Activated CD4-positive, alpha-beta memory T cell treated with anti-CD3 and anti-CD28 coated beads for 36 hours (primary cell): ENCODE measurements at regions not wholly inside any gene's neighbourhood (a gene's known extent, or its start where the extent isn't known, plus 50 kb on each side); places are given as distances from the start of the nearest gene placed in this dataset.

Experiments used
- CTCF ChIA-PET: fragments of 350-600 bp; sonication (Branson Sonifier 250); formaldehyde crosslinking; loops from one replicate; lab custom pipeline; 2021; ENCODE audit warnings: antibody characterized with exemption, inconsistent platforms; lab: Charles Lee
- POLR2A ChIA-PET: fragments of 350-600 bp; sonication (Branson Sonifier 250); formaldehyde crosslinking; loops from one replicate; lab custom pipeline; 2021; ENCODE audit warnings: antibody characterized with exemption; lab: Charles Lee
- DNase-seq: peaks from one replicate; pipeline ENCODE4 v3.0.0-alpha.2; 2020
- H3K27ac Mint-ChIP-seq: one replicate; pipeline ENCODE4 v1.8.0; 2021; ENCODE audit warnings: mixed read lengths
- H3K27me3 Mint-ChIP-seq: one replicate; pipeline ENCODE4 v1.8.0; 2021; ENCODE audit warnings: mixed read lengths
- H3K36me3 Mint-ChIP-seq: one replicate; pipeline ENCODE4 v1.8.0; 2021; ENCODE audit warnings: mixed read lengths
- H3K4me1 Mint-ChIP-seq: one replicate; pipeline ENCODE4 v1.8.0; 2021; ENCODE audit warnings: low read depth, mixed read lengths
- H3K4me3 Mint-ChIP-seq: one replicate; pipeline ENCODE4 v1.8.0; 2021; ENCODE audit warnings: mild to moderate bottlenecking, mixed read lengths
- H3K9me3 Mint-ChIP-seq: one replicate; pipeline ENCODE4 v1.8.0; 2021; ENCODE audit warnings: mixed read lengths
- intact Hi-C: fragments of 100-400 bp; cut with micrococcal nuclease; formaldehyde crosslinking; loops from one replicate; pipeline ENCODE4 v1.15.1; 2023

- Mint-ChIP-seq H3K4me3 (no peak overlapping the region), H3K36me3 (no peaks in the 10 kb centered on the region), H3K9me3 (peaks cover 2% of the 10 kb centered on the region), H3K27ac (no peak overlapping the region), H3K4me1 (no peaks in the 10 kb centered on the region), H3K27me3 (no peaks in the 10 kb centered on the region)
- no peak for DNase-seq
- POLR2A ChIA-PET: no interaction called here
- intact Hi-C loops: no loop called here
- CTCF ChIA-PET: interaction anchor here (1.1 to 1.2 kb wide), 2 partner anchors 13 to 62 kb away, joined by 3 to 4 read pairs; no protein-coding TSS in a partner anchor
Observed at GRCh38 chr9:14415947-14416346, 102.0 kb upstream of the NFIB start.

GRCh38 chr9:14413812-14414211 is 99.9 kb upstream of the NFIB start:
- intact Hi-C loops: no loop called here
- Mint-ChIP-seq H3K36me3 (no peaks in the 10 kb centered on the region), H3K27me3 (no peaks in the 10 kb centered on the region)

GRCh38 chr9:14412775-14413174 is 98.8 kb upstream of the NFIB start:
- no peak for DNase-seq
- Mint-ChIP-seq H3K27ac (no peak overlapping the region), H3K4me3 (no peak overlapping the region), H3K9me3 (peaks cover 2% of the 10 kb centered on the region), H3K36me3 (no peaks in the 10 kb centered on the region), H3K27me3 (no peaks in the 10 kb centered on the region), H3K4me1 (no peaks in the 10 kb centered on the region)
- CTCF ChIA-PET: no interaction called here
- POLR2A ChIA-PET: no interaction called here
- intact Hi-C loops: no loop called here

More at GRCh38 chr9:14413812-14414211, 99.9 kb upstream of the NFIB start:
- no peak for DNase-seq
- ChIA-PET CTCF (no interaction called here), POLR2A (no interaction called here)
- Mint-ChIP-seq H3K27ac (no peak overlapping the region), H3K9me3 (peaks cover 2% of the 10 kb centered on the region), H3K4me1 (no peaks in the 10 kb centered on the region), H3K4me3 (no peak overlapping the region)

- H3K4me3 Mint-ChIP-seq: no peak overlapping the region
- DNase-seq: no peak
- CTCF ChIA-PET: no interaction called here
- intact Hi-C loops: no loop called here
- no peaks in the 10 kb centered on the region for H3K9me3 Mint-ChIP-seq
- POLR2A ChIA-PET: no interaction called here
- H3K36me3 Mint-ChIP-seq: no peaks in the 10 kb centered on the region
- H3K27ac Mint-ChIP-seq: no peak overlapping the region
- H3K4me1 Mint-ChIP-seq: no peaks in the 10 kb centered on the region
- no peaks in the 10 kb centered on the region for H3K27me3 Mint-ChIP-seq
Observed at GRCh38 chr9:14406463-14406862, 92.5 kb upstream of the NFIB start.

GRCh38 chr9:14405176-14405706 is 91.3 kb upstream of the NFIB start:
- CTCF ChIA-PET: no interaction called here
- Mint-ChIP-seq H3K27me3 (no peaks in the 10 kb centered on the region), H3K4me1 (no peaks in the 10 kb centered on the region), H3K36me3 (no peaks in the 10 kb centered on the region), H3K27ac (no peak overlapping the region), H3K4me3 (no peak overlapping the region), H3K9me3 (no peaks in the 10 kb centered on the region)
- DNase-seq: no peak
- POLR2A ChIA-PET: no interaction called here
- intact Hi-C loops: no loop called here

GRCh38 chr9:14403081-14403480 is 89.1 kb upstream of the NFIB start:
- CTCF ChIA-PET: no interaction called here
- Mint-ChIP-seq H3K27ac (no peak overlapping the region), H3K36me3 (no peaks in the 10 kb centered on the region), H3K4me1 (no peaks in the 10 kb centered on the region), H3K27me3 (no peaks in the 10 kb centered on the region), H3K9me3 (no peaks in the 10 kb centered on the region), H3K4me3 (no peak overlapping the region)
- DNase-seq: no peak
- intact Hi-C loops: no loop called here
- POLR2A ChIA-PET: no interaction called here

GRCh38 chr9:14402583-14402982 is 88.6 kb upstream of the NFIB start:
- Mint-ChIP-seq H3K9me3 (no peaks in the 10 kb centered on the region), H3K27ac (no peak overlapping the region), H3K36me3 (no peaks in the 10 kb centered on the region), H3K4me1 (no peaks in the 10 kb centered on the region), H3K27me3 (no peaks in the 10 kb centered on the region), H3K4me3 (no peak overlapping the region)
- POLR2A ChIA-PET: no interaction called here
- CTCF ChIA-PET: no interaction called here
- intact Hi-C loops: no loop called here
- DNase-seq: no peak

GRCh38 chr9:14401911-14402310 is 88.0 kb upstream of the NFIB start:
- ChIA-PET CTCF (no interaction called here), POLR2A (no interaction called here)
- no peaks in the 10 kb centered on the region for H3K27me3 Mint-ChIP-seq
- no peak overlapping the region for H3K27ac Mint-ChIP-seq
- no peaks in the 10 kb centered on the region for H3K4me1 Mint-ChIP-seq
- no peaks in the 10 kb centered on the region for H3K36me3 Mint-ChIP-seq
- DNase-seq: no peak
- H3K9me3 Mint-ChIP-seq: no peaks in the 10 kb centered on the region
- H3K4me3 Mint-ChIP-seq: no peak overlapping the region
- intact Hi-C loops: no loop called here

GRCh38 chr9:14400658-14400995 is 86.7 kb upstream of the NFIB start:
- no peak overlapping the region for H3K4me3 Mint-ChIP-seq
- no peak for DNase-seq
- H3K27ac Mint-ChIP-seq: no peak overlapping the region
- H3K9me3 Mint-ChIP-seq: no peaks in the 10 kb centered on the region
- ChIA-PET POLR2A (no interaction called here), CTCF (no interaction called here)
- intact Hi-C loops: no loop called here
- no peaks in the 10 kb centered on the region for H3K36me3 Mint-ChIP-seq
- H3K4me1 Mint-ChIP-seq: no peaks in the 10 kb centered on the region
- H3K27me3 Mint-ChIP-seq: no peaks in the 10 kb centered on the region

GRCh38 chr9:14399756-14400657 is 86.1 kb upstream of the NFIB start:
- ChIA-PET CTCF (interaction anchor here (0.6 kb wide), 2 partner anchors 262 to 922 kb away, joined by 3 to 4 read pairs; no protein-coding TSS in a partner anchor), POLR2A (no interaction called here)
- no peaks in the 10 kb centered on the region for H3K36me3 Mint-ChIP-seq
- H3K27ac Mint-ChIP-seq: no peak overlapping the region
- no peaks in the 10 kb centered on the region for H3K4me1 Mint-ChIP-seq
- no peak overlapping the region for H3K4me3 Mint-ChIP-seq
- no peak for DNase-seq
- no peaks in the 10 kb centered on the region for H3K27me3 Mint-ChIP-seq
- intact Hi-C loops: no loop called here
- H3K9me3 Mint-ChIP-seq: no peaks in the 10 kb centered on the region

GRCh38 chr9:14398473-14398872 is 84.5 kb upstream of the NFIB start:
- intact Hi-C loops: no loop called here
- ChIA-PET POLR2A (no interaction called here), CTCF (no interaction called here)
- Mint-ChIP-seq H3K27me3 (no peaks in the 10 kb centered on the region), H3K9me3 (no peaks in the 10 kb centered on the region), H3K4me1 (no peaks in the 10 kb centered on the region), H3K36me3 (no peaks in the 10 kb centered on the region), H3K4me3 (no peak overlapping the region), H3K27ac (no peak overlapping the region)
- no peak for DNase-seq

- Mint-ChIP-seq H3K9me3 (peaks cover 2% of the 10 kb centered on the region), H3K27me3 (no peaks in the 10 kb centered on the region)
Observed at GRCh38 chr9:14396171-14396570, 82.2 kb upstream of the NFIB start.

More at GRCh38 chr9:14396171-14396570, 82.2 kb upstream of the NFIB start:
- Mint-ChIP-seq H3K36me3 (no peaks in the 10 kb centered on the region), H3K27ac (no peak overlapping the region), H3K4me1 (no peaks in the 10 kb centered on the region), H3K4me3 (no peak overlapping the region)
- ChIA-PET POLR2A (no interaction called here), CTCF (interaction anchor here (0.8 kb wide), 1 partner anchor 43 kb away, joined by 4 read pairs; no protein-coding TSS in a partner anchor)
- intact Hi-C loops: no loop called here
- DNase-seq: no peak
